Hepatocyte (in vitro differentiated cells): ENCODE measurements at regions not wholly inside any gene's neighbourhood (a gene's known extent, or its start where the extent isn't known, plus 50 kb on each side); places are given as distances from the start of the nearest gene placed in this dataset.

Experiments used
- EZH2 ChIP-seq: fragments of 200-600 bp; sonication (generic); IDR thresholded peaks from 2 replicates; pipeline ENCODE4 v1.6.1; 2016; ENCODE audit warnings: antibody characterized with exemption, mild to moderate bottlenecking, borderline replicate concordance
- EZH2phosphoT487 ChIP-seq: fragments of 200-600 bp; sonication (generic); IDR thresholded peaks from one replicate; pipeline ENCODE4 v1.6.1; 2018; ENCODE audit warnings: antibody characterized with exemption, mild to moderate bottlenecking, low read depth, moderate library complexity; ENCODE audit not compliant: unreplicated experiment, severe bottlenecking
- TF ChIP-seq, protein P1 (sequence below): fragments of 200-600 bp; sonication (generic); IDR thresholded peaks from 2 replicates; pipeline ENCODE4 v1.5.1; 2016; ENCODE audit warnings: antibody characterized with exemption, mild to moderate bottlenecking; ENCODE audit not compliant: poor library complexity

DNA sequence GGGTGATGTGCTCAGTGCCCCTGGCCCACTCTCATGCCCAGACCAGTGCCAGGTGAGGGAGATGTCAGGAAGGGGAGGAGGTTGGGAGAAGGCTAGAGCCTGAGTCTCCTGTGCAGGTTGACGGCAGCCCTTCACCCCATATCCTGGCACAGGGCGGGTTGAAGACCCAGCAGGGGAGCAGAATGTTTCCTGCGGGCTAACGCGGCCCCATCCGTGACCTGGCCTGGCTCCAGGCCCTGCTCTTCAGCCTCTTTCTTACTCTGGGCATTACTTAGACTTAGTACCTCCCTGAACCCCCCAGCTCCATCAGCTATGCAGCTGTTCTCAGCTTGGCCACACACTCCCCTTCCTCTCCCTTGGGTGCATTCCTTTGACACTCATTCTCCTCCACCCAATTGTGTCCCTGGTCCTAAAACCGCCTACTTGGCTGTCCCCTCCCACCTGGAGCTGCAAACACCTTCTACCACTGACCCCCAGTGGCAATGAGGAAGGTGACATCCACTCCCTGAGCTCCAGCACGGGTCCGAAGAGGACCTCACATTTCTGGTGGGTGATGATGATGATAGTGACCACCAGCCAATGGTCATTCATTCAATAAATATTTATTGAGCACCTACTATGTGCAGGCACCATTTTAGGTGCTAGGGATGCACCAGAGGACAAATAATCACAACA is 179.0 kb downstream of the PTPRU start:
- TF ChIP-seq, protein P1, sequence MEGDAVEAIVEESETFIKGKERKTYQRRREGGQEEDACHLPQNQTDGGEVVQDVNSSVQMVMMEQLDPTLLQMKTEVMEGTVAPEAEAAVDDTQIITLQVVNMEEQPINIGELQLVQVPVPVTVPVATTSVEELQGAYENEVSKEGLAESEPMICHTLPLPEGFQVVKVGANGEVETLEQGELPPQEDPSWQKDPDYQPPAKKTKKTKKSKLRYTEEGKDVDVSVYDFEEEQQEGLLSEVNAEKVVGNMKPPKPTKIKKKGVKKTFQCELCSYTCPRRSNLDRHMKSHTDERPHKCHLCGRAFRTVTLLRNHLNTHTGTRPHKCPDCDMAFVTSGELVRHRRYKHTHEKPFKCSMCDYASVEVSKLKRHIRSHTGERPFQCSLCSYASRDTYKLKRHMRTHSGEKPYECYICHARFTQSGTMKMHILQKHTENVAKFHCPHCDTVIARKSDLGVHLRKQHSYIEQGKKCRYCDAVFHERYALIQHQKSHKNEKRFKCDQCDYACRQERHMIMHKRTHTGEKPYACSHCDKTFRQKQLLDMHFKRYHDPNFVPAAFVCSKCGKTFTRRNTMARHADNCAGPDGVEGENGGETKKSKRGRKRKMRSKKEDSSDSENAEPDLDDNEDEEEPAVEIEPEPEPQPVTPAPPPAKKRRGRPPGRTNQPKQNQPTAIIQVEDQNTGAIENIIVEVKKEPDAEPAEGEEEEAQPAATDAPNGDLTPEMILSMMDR: peak; percentile 24
- TF ChIP-seq EZH2 (no peak), EZH2phosphoT487 (no peak)
